Mesenchymal stem cell (in vitro differentiated cells and primary cell): ENCODE measurements at regions not wholly inside any gene's neighbourhood (a gene's known extent, or its start where the extent isn't known, plus 50 kb on each side); places are given as distances from the start of the nearest gene placed in this dataset.

Source experiments
- DNase-seq: peaks from one replicate; pipeline ENCODE4 v3.0.0-alpha.2; 2013
- H2AFZ ChIP-seq: one replicate; pipeline ENCODE4 v1.6.1; 2013; ENCODE audit warnings: low read depth, mild to moderate bottlenecking, control low read depth, inconsistent platforms, low read length, moderate library complexity
- H2AK5ac ChIP-seq: 2 replicates; pipeline ENCODE4 v1.6.1; 2013; ENCODE audit warnings: low read length, moderate library complexity, mild to moderate bottlenecking, inconsistent platforms; ENCODE audit not compliant: severe bottlenecking
- H2BK120ac ChIP-seq: one replicate; pipeline ENCODE4 v1.6.1; 2013; ENCODE audit warnings: low read depth, mild to moderate bottlenecking, inconsistent platforms, low read length, moderate library complexity
- H2BK12ac ChIP-seq, 2 experiments: one replicate each; pipeline ENCODE4 v1.6.1; 2013; ENCODE audit warnings: inconsistent platforms in 2 of 2, low read length in 2 of 2, mild to moderate bottlenecking in 2 of 2, moderate library complexity in 2 of 2, control low read depth in 1 of 2
- H2BK15ac ChIP-seq: one replicate; pipeline ENCODE4 v1.6.1; 2013; ENCODE audit warnings: mild to moderate bottlenecking, low read depth, inconsistent platforms; ENCODE audit not compliant: poor library complexity, severe bottlenecking
- H2BK5ac ChIP-seq: 2 replicates; pipeline ENCODE4 v1.6.1; 2013; ENCODE audit warnings: low read depth, mild to moderate bottlenecking, low read length, control low read depth, inconsistent platforms; ENCODE audit not compliant: poor library complexity, severe bottlenecking
- H3K14ac ChIP-seq, 2 experiments: one replicate each; pipeline ENCODE4 v1.6.1; 2013; ENCODE audit warnings: inconsistent platforms in 2 of 2, low read length in 2 of 2, control low read depth in 1 of 2, mild to moderate bottlenecking in 1 of 2, moderate library complexity in 1 of 2
- H3K18ac ChIP-seq, 2 experiments: one replicate each; pipeline ENCODE4 v1.6.1; 2013; ENCODE audit warnings: inconsistent platforms in 2 of 2, low read length in 2 of 2, control low read depth in 1 of 2, low read depth in 1 of 2, mild to moderate bottlenecking in 1 of 2
- H3K23ac ChIP-seq, 2 experiments: one replicate each; pipeline ENCODE4 v1.6.1; 2013; ENCODE audit warnings: inconsistent platforms in 2 of 2, low read length in 2 of 2, mild to moderate bottlenecking in 2 of 2, moderate library complexity in 2 of 2, control low read depth in 1 of 2
- H3K27ac ChIP-seq: 2 replicates; pipeline ENCODE4 v1.5.1; 2013; ENCODE audit warnings: mild to moderate bottlenecking, moderate library complexity, low read length, control low read depth, inconsistent platforms; ENCODE audit not compliant: poor library complexity, severe bottlenecking
- H3K27me3 ChIP-seq, 2 experiments: 2 replicates each; pipeline versions ENCODE4 v1.6.1 to v1.7.0; 2013; ENCODE audit warnings: low read length in 2 of 2, mild to moderate bottlenecking in 2 of 2, moderate library complexity in 2 of 2, control low read depth in 1 of 2, inconsistent platforms in 1 of 2; ENCODE audit not compliant: control insufficient read depth in 1 of 2, insufficient read depth in 1 of 2
- H3K36me3 ChIP-seq, 2 experiments: 2 replicates each; pipeline versions ENCODE4 v1.6.1 to v1.7.0; 2013; ENCODE audit warnings: low read length in 2 of 2, control low read depth in 1 of 2, inconsistent platforms in 1 of 2, low read depth in 1 of 2, mild to moderate bottlenecking in 1 of 2; ENCODE audit not compliant: insufficient read depth in 2 of 2, control insufficient read depth in 1 of 2
- H3K4ac ChIP-seq, 2 experiments: one replicate each; pipeline ENCODE4 v1.6.1; 2013; ENCODE audit warnings: inconsistent platforms in 2 of 2, low read length in 2 of 2, mild to moderate bottlenecking in 2 of 2, moderate library complexity in 2 of 2, control low read depth in 1 of 2, low read depth in 1 of 2
- H3K4me1 ChIP-seq: 2 replicates; pipeline ENCODE4 v1.6.1; 2013; ENCODE audit warnings: low read depth, low read length, control low read depth; ENCODE audit not compliant: control insufficient read depth, insufficient read depth
- H3K4me2 ChIP-seq: 2 replicates; pipeline ENCODE4 v1.6.1; 2013; ENCODE audit warnings: low read length, mild to moderate bottlenecking, inconsistent platforms; ENCODE audit not compliant: poor library complexity, severe bottlenecking
- H3K4me3 ChIP-seq, 2 experiments: 2 replicates each; pipeline versions ENCODE4 v1.5.1 to v1.7.0; 2013; ENCODE audit warnings: low read length in 2 of 2, mild to moderate bottlenecking in 2 of 2, control low read depth in 1 of 2, low read depth in 1 of 2; ENCODE audit not compliant: insufficient read depth in 1 of 2
- H3K79me1 ChIP-seq: replicated peaks from 2 replicates; pipeline ENCODE4 v1.6.1; 2013; ENCODE audit warnings: mild to moderate bottlenecking, control low read depth, low read length, inconsistent platforms; ENCODE audit not compliant: poor library complexity, severe bottlenecking
- H3K9ac ChIP-seq: 2 replicates; pipeline ENCODE4 v1.7.0; 2013; ENCODE audit warnings: mild to moderate bottlenecking, low read length, moderate library complexity
- H3K9me3 ChIP-seq: 2 replicates; pipeline ENCODE4 v1.7.0; 2013; ENCODE audit warnings: mild to moderate bottlenecking, low read length; ENCODE audit not compliant: control insufficient read depth
- H4K8ac ChIP-seq: one replicate; pipeline ENCODE4 v1.6.1; 2013; ENCODE audit warnings: inconsistent platforms, mild to moderate bottlenecking, low read length, moderate library complexity
- H4K91ac ChIP-seq: one replicate; pipeline ENCODE4 v1.6.1; 2013; ENCODE audit warnings: mild to moderate bottlenecking, low read length, inconsistent platforms
- WGBS: methylation state at CpG from one replicate; pipeline ENCODE4 v1.1.7; 2013; ENCODE audit warnings: mixed read lengths; 5-methylcytosine and 5-hydroxymethylcytosine counted together

DNA sequence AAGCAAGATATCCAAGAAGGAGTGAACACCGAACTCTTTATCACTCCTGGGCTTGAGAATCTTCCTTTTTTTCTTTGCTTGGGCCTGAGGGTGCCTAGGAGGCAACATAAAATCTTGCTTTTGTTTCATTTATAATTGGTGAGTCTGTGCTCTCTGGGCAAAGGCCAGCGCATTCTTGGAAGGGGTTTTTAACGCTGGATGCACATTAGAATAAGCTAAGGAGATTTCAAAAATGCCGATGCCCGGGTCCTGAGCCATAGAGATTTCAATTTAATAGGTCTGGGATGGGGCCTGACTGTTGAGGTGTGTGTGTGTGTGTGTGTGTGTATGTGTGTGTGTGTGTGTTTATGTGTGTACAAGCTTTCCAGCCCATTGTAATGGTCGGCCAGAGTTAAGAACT, 62.0 kb upstream of the SORCS3 start:
- H3K27ac ChIP-seq = no peak overlapping the region
- H3K36me3 ChIP-seq = no peaks in the 10 kb centered on the region
- H3K4me2 ChIP-seq = no peak overlapping the region
- no peak overlapping the region for H4K91ac ChIP-seq
- H3K9ac ChIP-seq = no peak overlapping the region
- H2AFZ ChIP-seq = no peak overlapping the region
- H2AK5ac ChIP-seq = no peak overlapping the region
- H3K79me1 ChIP-seq = no peaks in the 10 kb centered on the region
- no peak overlapping the region for H3K23ac ChIP-seq
- no peaks in the 10 kb centered on the region for H3K9me3 ChIP-seq
- H3K27me3 ChIP-seq = peaks cover 0 to 10% of the 10 kb centered on the region in 2 experiments
- H3K14ac ChIP-seq = no peak overlapping the region
- H3K4ac ChIP-seq = no peak overlapping the region
- H2BK120ac ChIP-seq = no peak overlapping the region
- no peak overlapping the region for H2BK15ac ChIP-seq
- no peak overlapping the region for H2BK12ac ChIP-seq
- no peak for DNase-seq
- no peak overlapping the region for H4K8ac ChIP-seq
- H3K4me3 ChIP-seq = no peak overlapping the region
- H3K4me1 ChIP-seq = no peaks in the 10 kb centered on the region
- no peak overlapping the region for H2BK5ac ChIP-seq
- no peak overlapping the region for H3K18ac ChIP-seq
- 85% methylated on average over 5 of the region's 6 CpGs for WGBS

DNA sequence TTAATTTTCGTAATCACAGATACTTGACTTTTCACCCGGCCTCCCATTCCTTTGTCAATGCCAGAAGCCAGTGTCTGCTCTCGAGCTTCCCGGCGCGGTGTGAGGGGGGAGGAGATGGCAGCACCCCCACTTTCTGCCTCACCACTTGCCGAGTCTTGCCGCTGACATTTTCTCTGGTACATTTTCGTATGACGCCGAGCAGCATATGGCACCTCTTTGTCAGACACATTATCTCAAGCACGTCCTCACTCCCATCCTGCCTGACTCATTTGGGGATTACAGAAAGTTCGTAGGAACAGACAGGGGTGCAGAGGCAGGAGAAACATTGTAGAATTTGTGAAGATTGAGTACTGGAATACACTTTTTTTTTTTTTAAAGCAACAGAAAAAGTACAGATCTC, 60.8 kb upstream of the SORCS3 start:
- peak overlapping the region in 1 of 2 experiments; percentile 68 for H3K4me3 ChIP-seq
- peaks cover 0 to 10% of the 10 kb centered on the region in 2 experiments for H3K27me3 ChIP-seq
- no peak overlapping the region for H4K8ac ChIP-seq
- no peaks in the 10 kb centered on the region for H3K79me1 ChIP-seq
- DNase-seq = no peak
- no peak overlapping the region for H3K27ac ChIP-seq
- no peak overlapping the region for H2BK15ac ChIP-seq
- no peak overlapping the region for H3K18ac ChIP-seq
- no peak overlapping the region for H2AK5ac ChIP-seq
- H3K9me3 ChIP-seq = no peaks in the 10 kb centered on the region
- no peaks in the 10 kb centered on the region for H3K4me1 ChIP-seq
- no peaks in the 10 kb centered on the region for H3K36me3 ChIP-seq
- H3K4ac ChIP-seq = no peak overlapping the region
- no peak overlapping the region for H2BK12ac ChIP-seq
- H3K4me2 ChIP-seq = no peak overlapping the region
- H3K23ac ChIP-seq = no peak overlapping the region
- no peak overlapping the region for H2AFZ ChIP-seq
- H2BK5ac ChIP-seq = no peak overlapping the region
- 87% methylated on average over 8 of the region's 13 CpGs for WGBS
- H3K14ac ChIP-seq = no peak overlapping the region
- no peak overlapping the region for H2BK120ac ChIP-seq
- peak overlapping the region; percentile 61 for H3K9ac ChIP-seq
- H4K91ac ChIP-seq = no peak overlapping the region

DNA sequence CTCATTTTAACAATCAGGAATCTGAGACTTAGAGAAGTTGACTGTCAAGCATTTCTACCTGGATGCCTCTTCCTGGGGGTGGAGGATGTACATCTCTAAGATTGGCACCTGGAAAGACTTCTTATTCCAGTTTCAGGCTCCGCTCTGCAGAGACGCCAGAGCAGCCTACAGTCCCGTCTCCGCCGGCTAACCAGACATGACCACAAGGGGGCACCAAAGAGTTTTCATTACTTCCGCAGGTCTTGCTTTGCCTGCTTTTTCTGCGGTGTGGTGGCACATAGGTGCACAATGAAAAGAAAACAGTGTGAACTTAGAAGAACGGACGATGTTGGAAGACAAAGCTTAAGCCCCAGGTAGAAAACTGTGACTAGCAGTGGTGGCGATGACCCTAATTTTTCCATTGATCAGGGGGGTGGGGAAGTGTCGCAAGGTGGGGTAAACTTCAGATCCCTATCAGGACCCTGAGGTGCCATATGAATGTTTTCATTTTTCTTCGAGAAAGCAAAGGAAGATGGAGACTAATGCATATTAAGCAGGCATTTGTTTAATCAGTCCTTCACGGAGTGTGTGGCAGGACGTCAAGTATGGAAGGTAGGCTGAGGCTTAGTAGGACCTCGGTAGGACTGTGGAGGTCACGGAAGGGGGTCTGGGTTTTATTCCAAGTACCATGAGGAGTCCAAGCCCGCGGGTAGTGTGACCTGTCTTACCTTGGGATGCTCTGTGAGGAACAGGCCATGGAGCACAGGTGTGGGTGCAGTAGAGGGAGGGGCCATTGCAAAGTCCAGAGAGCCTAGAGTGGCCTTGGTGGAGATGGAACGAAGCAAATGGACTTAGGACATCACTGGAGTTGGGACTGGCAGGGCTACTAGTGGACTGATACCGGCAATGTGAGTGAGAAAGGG, 60.1 kb upstream of the SORCS3 start:
- Histone ChIP-seq H3K4me2 (no peak overlapping the region), H3K9ac (peak overlapping the region; percentile 61), H3K27ac (no peak overlapping the region), H3K79me1 (no peaks in the 10 kb centered on the region), H3K18ac (no peak overlapping the region), H3K4me3 (peak overlapping the region in 1 of 2 experiments; percentile 68), H3K23ac (no peak overlapping the region), H3K36me3 (no peaks in the 10 kb centered on the region), H3K4me1 (no peaks in the 10 kb centered on the region), H2BK5ac (no peak overlapping the region), H3K4ac (no peak overlapping the region), H2AFZ (no peak overlapping the region), H2BK15ac (no peak overlapping the region), H2BK120ac (no peak overlapping the region), H4K8ac (no peak overlapping the region), H2AK5ac (no peak overlapping the region), H4K91ac (no peak overlapping the region), H2BK12ac (no peak overlapping the region), H3K27me3 (peaks cover 0 to 10% of the 10 kb centered on the region in 2 experiments), H3K9me3 (no peaks in the 10 kb centered on the region), H3K14ac (no peak overlapping the region)
- WGBS = 47% methylated on average over 20 of the region's 20 CpGs
- no peak for DNase-seq

DNA sequence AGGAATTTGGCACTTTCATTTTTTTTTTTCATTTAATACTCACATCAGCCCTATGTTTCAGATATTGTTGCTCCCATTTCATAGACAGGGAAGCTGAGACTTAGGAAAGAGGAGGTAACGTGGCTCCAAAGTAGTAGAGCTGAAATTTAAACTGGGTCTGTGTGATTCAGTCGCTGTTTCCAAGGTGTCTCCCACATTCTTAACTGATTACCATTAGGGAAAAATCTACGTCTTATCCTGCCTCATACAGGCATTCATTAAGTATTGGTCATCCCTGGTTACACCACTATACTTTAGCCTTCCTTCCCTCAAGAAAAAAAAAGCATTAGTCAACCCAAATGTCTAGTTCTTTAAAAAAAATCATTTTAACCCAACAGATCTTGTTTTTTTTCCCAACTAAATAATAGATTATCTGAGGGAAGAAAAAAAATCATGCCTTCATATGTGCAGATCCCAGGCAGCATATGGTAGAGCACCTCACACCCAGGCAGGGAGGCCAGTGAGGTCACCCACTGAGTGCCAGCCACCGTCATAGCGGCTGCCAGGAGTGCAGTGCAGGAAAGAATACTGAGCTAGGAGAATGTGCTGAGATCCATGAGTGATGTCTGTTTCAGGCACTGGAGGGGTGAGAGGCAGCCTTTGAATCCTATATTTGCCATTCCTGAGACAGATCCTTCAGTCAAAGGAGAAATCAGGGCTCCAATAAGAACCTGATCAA, 59.0 kb upstream of the SORCS3 start:
- Histone ChIP-seq H3K27ac (no peak overlapping the region), H3K9ac (no peak overlapping the region), H2BK15ac (no peak overlapping the region), H3K79me1 (no peaks in the 10 kb centered on the region), H3K4me2 (no peak overlapping the region), H4K91ac (no peak overlapping the region), H4K8ac (no peak overlapping the region), H2BK5ac (no peak overlapping the region), H3K18ac (no peak overlapping the region), H3K23ac (no peak overlapping the region), H2AFZ (no peak overlapping the region), H3K4me3 (no peak overlapping the region), H3K27me3 (peaks cover 0 to 10% of the 10 kb centered on the region in 2 experiments), H2BK120ac (no peak overlapping the region), H3K9me3 (no peaks in the 10 kb centered on the region), H3K36me3 (no peaks in the 10 kb centered on the region), H3K4me1 (no peaks in the 10 kb centered on the region), H2AK5ac (no peak overlapping the region), H3K14ac (no peak overlapping the region), H3K4ac (no peak overlapping the region), H2BK12ac (no peak overlapping the region)
- no peak for DNase-seq
- 63% methylated on average over 5 of the region's 5 CpGs for WGBS
